ENCODE measurements at regions not wholly inside any gene's neighbourhood (a gene's known extent, or its start where the extent isn't known, plus 50 kb on each side); places are given as distances from the start of the nearest gene placed in this dataset.

- TF ChIP-seq POLR2AphosphoS5 (IDR thresholded peaks at IDR 0.05): no peak
- TF ChIP-seq POLR2A (IDR thresholded peaks at IDR 0.05): no peak
Observed at GRCh38 chr12:24678436-24678835, 270.5 kb downstream of the BCAT1 start.

Measured in spleen (tissue), 3 donors.